ENCODE measurements at regions not wholly inside any gene's neighbourhood (a gene's known extent, or its start where the extent isn't known, plus 50 kb on each side); places are given as distances from the start of the nearest gene placed in this dataset.
"Not testable (repeated sequence)": the region's sequence is repeated elsewhere in the genome, so short reads cannot be mapped to it uniquely, and the experiment has no call there.

DNA sequence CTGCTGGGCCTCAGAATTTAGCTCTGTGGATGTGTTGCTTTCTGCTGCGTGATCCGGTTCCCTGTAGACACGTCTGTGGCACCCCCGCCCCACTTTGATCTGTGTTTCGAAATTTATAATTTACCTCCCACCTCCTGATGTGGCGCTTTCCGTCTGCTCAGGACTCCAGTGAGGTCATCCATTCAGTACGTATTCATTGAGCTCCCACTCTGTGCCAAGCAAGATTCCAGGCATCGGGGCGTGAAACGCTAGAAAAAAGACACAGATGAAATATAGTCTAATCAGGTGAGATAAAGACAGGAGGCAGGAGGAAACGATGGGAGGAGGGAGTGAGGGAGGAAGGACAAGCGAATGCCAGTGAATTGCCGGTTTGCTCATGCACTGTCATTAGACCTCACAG lies 431.9 kb upstream of the SULF2 start:
- no peak for DNase-seq

DNA sequence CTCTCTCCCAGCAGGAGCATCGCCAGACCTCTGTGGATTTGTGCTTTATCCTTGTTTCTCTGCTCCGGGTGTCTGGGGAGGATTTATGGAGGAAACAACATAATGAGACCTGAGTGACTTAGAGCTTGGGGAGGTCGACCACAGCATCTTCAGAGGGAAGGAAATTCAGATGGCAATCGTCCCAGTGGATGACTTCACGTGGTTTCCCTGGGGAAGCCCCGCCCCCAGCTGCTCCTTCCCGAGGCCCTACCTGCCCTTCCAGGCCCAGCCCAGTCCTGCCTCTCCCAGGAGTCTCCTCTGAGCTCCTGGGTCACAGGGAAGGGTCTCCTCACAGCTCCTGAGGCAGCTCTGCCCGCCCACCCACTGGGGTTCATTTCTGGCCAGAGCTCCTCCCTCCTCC lies 430.3 kb upstream of the SULF2 start:
- no peak for DNase-seq

DNA sequence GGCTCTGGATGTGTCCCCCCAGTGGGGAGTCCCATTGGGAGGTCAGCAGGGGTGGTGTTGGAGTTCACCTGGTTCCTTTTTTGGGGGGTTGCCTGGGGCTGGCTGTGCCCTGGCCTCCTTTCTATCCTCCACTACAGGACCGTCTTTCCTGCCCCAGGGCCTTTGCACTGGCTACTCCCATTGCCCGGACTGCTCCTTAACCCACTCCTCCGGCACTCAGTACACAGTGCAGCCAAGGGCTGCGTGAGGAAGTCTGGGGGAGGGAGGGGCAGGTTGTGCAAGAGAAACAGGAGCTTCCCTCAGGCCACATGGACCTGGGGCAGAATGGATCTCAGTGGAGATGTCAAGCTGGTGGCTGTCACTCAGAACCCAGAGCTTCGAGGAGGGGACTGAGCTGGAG lies 429.3 kb upstream of the SULF2 start:
- DNase-seq: no peak

DNA sequence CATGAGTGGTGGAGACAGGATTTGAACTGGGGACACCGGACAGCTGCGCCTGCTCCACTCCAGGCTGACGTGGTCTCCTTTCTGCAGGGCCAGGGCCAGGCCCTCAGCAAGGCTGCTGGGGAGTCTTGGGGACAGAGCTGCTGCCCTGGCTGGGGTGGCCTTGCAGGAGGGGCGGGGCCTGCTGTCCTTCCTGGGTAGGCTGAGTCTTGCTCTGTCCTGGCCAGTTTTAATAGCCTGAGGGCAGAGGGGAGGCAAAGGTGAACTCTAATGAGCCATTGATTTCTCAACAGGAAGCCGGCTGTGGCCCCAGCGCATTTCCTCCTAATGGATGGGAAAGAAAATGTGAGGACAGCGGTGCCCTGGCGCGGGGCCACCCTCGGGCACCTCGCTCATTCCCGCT lies 428.4 kb upstream of the SULF2 start:
- not testable (repeated sequence) for DNase-seq

- DNase-seq: no peak
Observed at GRCh38 chr20:48212806-48213509, 427.7 kb upstream of the SULF2 start.

GRCh38 chr20:48211847-48212246 lies 426.6 kb upstream of the SULF2 start:
- no peak for DNase-seq

- no peak for DNase-seq
Observed at GRCh38 chr20:48211238-48211637, 426.0 kb upstream of the SULF2 start.

DNA sequence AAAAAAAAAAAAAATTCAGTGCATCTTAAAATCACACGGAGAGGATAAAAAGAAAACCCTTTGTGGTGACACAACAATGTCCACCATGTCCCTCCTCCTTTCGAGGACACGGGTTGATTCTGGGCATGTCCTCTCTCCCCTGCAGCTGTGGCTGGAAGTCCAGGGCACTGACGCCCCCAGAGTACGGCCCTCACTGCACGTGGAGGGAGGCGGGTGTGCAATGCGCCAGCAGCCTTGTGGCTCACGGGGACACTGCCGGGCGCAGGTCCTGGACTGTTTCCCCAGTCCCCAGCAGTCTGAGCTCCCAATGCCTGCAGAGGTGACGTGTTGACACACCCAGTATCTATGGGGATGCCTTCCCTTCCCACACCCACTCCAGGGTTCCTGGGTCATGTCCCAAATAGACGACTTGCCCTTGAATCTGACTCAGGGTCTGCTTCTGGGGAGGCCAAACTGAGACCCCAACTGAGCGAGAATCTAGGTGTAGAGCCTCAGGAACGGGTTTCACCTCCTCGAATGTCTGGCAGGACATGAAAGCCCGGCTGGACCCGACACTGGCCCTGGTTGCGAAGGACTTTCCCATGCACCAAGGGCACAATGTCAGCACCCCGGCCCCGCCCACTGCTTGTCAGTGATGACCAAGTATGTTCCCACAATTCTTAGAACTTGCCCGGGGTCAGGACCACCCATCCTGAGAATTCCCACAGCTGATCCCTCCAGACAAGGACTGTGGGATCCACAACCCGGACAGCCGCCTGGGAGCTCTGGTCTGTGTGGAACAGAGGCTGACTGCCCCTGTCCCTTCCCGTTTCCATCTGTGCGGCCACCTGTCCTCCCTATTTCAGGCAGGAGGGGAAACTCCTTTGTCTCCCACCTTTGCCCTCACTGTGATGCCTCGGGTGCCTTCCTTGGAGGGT lies 425.1 kb upstream of the SULF2 start:
- DNase-seq: no peak

DNA sequence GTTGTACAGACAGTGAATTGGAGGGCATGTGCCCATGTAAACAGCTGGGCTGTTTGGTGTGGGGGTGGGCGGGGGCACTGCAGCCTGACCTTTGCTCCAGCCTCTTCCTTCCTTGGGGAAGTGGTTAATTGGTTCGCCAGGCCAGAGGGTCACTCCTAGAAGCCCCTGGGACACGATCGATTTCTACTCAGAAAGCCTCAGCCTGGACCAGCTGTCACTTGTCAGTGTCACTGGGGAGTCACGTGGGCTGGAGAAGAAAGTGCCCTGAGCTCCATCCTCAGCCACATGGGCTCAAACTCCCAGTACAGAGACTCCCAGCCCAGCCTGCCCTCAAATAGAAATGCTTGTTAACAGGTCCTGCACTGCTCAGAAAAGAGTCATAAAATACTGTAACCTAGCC lies 423.8 kb upstream of the SULF2 start:
- no peak for DNase-seq

- no peak for DNase-seq
Observed at GRCh38 chr20:48208176-48208575, 422.9 kb upstream of the SULF2 start.

DNA sequence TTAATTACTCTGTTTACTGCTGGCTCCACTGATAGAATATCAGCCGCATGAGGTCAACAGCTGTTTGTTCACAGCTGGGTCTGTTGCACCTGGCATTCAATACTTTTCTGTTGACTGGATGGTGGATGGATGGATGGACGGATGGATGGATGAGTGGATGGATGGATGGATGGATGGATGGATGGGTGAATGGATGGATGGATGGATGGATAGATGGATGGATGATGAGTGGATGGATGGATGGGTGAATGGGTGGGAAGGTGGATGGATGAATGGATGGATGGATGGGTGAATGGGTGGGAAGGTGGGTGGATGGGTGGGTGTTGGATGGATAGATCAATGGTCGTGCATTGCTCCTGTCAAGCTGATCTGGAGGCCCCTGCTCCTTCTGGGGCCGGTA lies 422.2 kb upstream of the SULF2 start:
- DNase-seq: no peak

- no peak for DNase-seq
Observed at GRCh38 chr20:48205786-48206185, 420.5 kb upstream of the SULF2 start.

DNA sequence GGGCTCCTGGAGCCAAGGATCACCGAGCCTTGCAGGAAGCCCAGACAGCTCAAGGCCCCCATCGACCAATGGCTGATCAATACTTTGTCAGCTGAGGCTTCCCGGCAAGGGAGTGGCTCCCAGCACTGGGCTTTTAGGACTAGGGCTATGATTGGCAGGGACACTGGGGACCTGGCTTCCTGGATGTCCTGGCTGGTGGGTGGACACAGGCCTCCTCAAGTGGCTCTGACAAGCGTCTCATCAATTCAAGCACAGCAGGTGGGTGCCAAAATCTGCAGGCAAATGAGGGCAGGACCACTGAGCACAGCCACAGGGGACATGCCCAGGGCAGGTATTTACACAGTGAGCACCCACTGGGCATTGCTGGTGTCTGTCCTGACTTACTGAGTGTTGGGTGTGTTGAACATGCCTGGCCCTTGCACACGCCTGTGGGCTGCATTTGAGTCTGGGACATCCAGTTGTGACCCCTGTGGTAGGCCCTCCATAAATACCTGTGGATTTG lies 420.1 kb upstream of the SULF2 start:
- no peak for DNase-seq

GRCh38 chr20:48204499-48204898 lies 419.2 kb upstream of the SULF2 start:
- no peak for DNase-seq

DNA sequence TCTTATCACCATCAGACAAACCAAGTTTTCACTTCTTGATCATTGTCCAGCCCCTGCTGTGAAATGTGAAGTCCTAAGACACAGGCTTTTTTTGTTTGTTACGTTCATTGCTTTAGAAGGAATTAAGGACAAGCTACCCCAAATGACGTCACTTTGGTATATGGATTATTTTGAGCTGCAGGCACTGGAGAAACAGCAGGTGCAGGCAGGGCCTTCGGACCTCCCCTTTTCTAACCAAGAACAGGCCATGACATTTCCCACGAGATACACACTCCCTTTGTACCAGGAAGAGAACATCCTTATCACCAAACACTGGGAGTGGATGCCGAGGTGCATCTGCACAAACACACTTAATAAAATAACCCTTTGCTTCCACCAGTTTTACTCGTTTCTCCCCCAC lies 418.0 kb upstream of the SULF2 start:
- no peak for DNase-seq

- DNase-seq: no peak
Observed at GRCh38 chr20:48202334-48203113, 417.2 kb upstream of the SULF2 start.

GRCh38 chr20:48201885-48202284 lies 416.6 kb upstream of the SULF2 start:
- no peak for DNase-seq

DNA sequence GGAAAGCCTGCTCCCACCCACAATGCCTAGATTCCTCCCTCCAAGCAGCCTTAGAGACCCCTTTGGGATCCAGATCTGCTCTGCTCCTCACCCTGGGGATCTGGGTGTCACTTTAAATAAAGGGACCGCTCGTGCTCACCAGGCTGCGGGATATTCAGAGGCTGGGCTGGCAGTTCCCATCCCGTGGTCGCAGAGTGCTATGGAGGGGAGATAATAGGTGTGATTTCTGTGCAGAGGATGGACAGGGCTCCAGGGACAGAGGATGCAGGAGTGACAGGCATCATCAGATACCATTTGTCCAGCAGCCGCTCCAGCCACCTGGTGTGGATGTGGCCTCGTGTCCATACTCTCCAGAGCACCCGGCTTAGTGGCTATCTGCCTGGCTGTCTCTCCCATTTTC lies 415.9 kb upstream of the SULF2 start:
- DNase-seq: no peak

- DNase-seq: no peak
Observed at GRCh38 chr20:48198929-48199451, 413.7 kb upstream of the SULF2 start.

DNA sequence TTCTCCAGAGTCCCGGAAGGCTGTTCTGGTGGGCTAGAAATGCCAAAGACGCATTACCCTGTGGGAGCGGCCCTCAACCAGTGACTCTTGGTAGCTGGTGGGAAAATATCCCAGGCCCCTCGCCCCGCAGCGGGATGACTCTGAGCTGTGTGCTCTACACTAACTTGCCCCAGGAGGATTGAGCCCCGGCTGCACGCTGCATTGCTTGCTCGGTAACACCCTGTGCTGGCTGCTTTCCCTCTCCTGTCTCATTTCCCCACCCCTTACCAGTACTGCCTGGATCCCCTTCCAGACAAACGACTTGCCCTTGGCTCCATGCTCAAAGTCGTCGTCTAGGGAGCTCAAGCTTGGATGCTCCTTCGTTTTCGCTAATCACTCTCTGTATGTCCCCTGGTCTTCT lies 411.8 kb upstream of the SULF2 start:
- no peak for DNase-seq

- DNase-seq: no peak
Observed at GRCh38 chr20:48196486-48196885, 411.2 kb upstream of the SULF2 start.

GRCh38 chr20:48196001-48196400 lies 410.7 kb upstream of the SULF2 start:
- DNase-seq: no peak
